ENCODE measurements at regions not wholly inside any gene's neighbourhood (a gene's known extent, or its start where the extent isn't known, plus 50 kb on each side); places are given as distances from the start of the nearest gene placed in this dataset.
"Not testable (repeated sequence)": the region's sequence is repeated elsewhere in the genome, so short reads cannot be mapped to it uniquely, and the experiment has no call there.

- no peak for DNase-seq (ENCODE audit: extremely low read depth in 1 of 11, low read depth in 9 of 11, low spot score in 4 of 11)
These were observed 236.7 kb downstream of the FAT4 start for GRCh38 chr4:125551466-125551865.

GRCh38 chr4:125551967-125552366 is 237.2 kb downstream of the FAT4 start:
- DNase-seq (ENCODE audit: extremely low read depth in 1 of 11, low read depth in 9 of 11, low spot score in 4 of 11): no peak

- no peak for DNase-seq (ENCODE audit: extremely low read depth in 1 of 11, low read depth in 9 of 11, low spot score in 4 of 11)
These were observed 257.8 kb downstream of the FAT4 start for GRCh38 chr4:125572601-125573000.

GRCh38 chr4:125573368-125573767 is 258.6 kb downstream of the FAT4 start:
- DNase-seq (ENCODE audit: extremely low read depth in 1 of 11, low read depth in 9 of 11, low spot score in 4 of 11): no peak

GRCh38 chr4:125573786-125574185 is 259.0 kb downstream of the FAT4 start:
- no peak for DNase-seq (ENCODE audit: extremely low read depth in 1 of 11, low read depth in 9 of 11, low spot score in 4 of 11)

- DNase-seq (ENCODE audit: extremely low read depth in 1 of 11, low read depth in 9 of 11, low spot score in 4 of 11): no peak
These were observed 267.5 kb downstream of the FAT4 start for GRCh38 chr4:125582302-125582701.

GRCh38 chr4:125590158-125590557 is 275.4 kb downstream of the FAT4 start:
- peak in 2 of 11 donors; percentile 4 to 37 for DNase-seq (ENCODE audit: extremely low read depth in 1 of 11, low read depth in 9 of 11, low spot score in 4 of 11)

- DNase-seq (ENCODE audit: extremely low read depth in 1 of 11, low read depth in 9 of 11, low spot score in 4 of 11): no peak
These were observed 276.5 kb downstream of the FAT4 start for GRCh38 chr4:125591290-125591689.

GRCh38 chr4:125594056-125594602 is 279.4 kb downstream of the FAT4 start:
- DNase-seq (ENCODE audit: extremely low read depth in 1 of 11, low read depth in 9 of 11, low spot score in 4 of 11): no peak

- not testable (repeated sequence) for DNase-seq (ENCODE audit: extremely low read depth in 1 of 11, low read depth in 9 of 11, low spot score in 4 of 11)
These were observed 291.2 kb downstream of the FAT4 start for GRCh38 chr4:125605926-125606325.

- no peak for DNase-seq (ENCODE audit: extremely low read depth in 1 of 11, low read depth in 9 of 11, low spot score in 4 of 11)
These were observed 305.5 kb downstream of the FAT4 start for GRCh38 chr4:125620066-125620860.

GRCh38 chr4:125624951-125625350 is 310.2 kb downstream of the FAT4 start:
- no peak for DNase-seq (ENCODE audit: extremely low read depth in 1 of 11, low read depth in 9 of 11, low spot score in 4 of 11)

GRCh38 chr4:125626946-125627345 is 312.2 kb downstream of the FAT4 start:
- no peak for DNase-seq (ENCODE audit: extremely low read depth in 1 of 11, low read depth in 9 of 11, low spot score in 4 of 11)

GRCh38 chr4:125639182-125639621 is 324.4 kb downstream of the FAT4 start:
- peak in 4 of 11 donors; percentile 8 to 30 (median 18) for DNase-seq (ENCODE audit: extremely low read depth in 1 of 11, low read depth in 9 of 11, low spot score in 4 of 11)

- no peak for DNase-seq (ENCODE audit: extremely low read depth in 1 of 11, low read depth in 9 of 11, low spot score in 4 of 11)
These were observed 326.9 kb downstream of the FAT4 start for GRCh38 chr4:125641611-125642010.

- no peak for DNase-seq (ENCODE audit: extremely low read depth in 1 of 11, low read depth in 9 of 11, low spot score in 4 of 11)
These were observed 327.9 kb downstream of the FAT4 start for GRCh38 chr4:125642645-125643044.

- no peak for DNase-seq (ENCODE audit: extremely low read depth in 1 of 11, low read depth in 9 of 11, low spot score in 4 of 11)
These were observed 334.7 kb downstream of the FAT4 start for GRCh38 chr4:125649452-125649851.

- DNase-seq (ENCODE audit: extremely low read depth in 1 of 11, low read depth in 9 of 11, low spot score in 4 of 11): no peak
These were observed 335.8 kb downstream of the FAT4 start for GRCh38 chr4:125650557-125650956.

GRCh38 chr4:125651707-125652357 is 337.1 kb downstream of the FAT4 start:
- not testable (repeated sequence) for DNase-seq (ENCODE audit: extremely low read depth in 1 of 11, low read depth in 9 of 11, low spot score in 4 of 11)

GRCh38 chr4:125658773-125659172 is 344.0 kb downstream of the FAT4 start:
- DNase-seq (ENCODE audit: extremely low read depth in 1 of 11, low read depth in 9 of 11, low spot score in 4 of 11): no peak

All from renal cortex interstitium (tissue), 11 donors.